Loucy (cell line): ENCODE measurements at regions not wholly inside any gene's neighbourhood (a gene's known extent, or its start where the extent isn't known, plus 50 kb on each side); places are given as distances from the start of the nearest gene placed in this dataset.

ENCODE experiments used
- CTCF ChIP-seq: fragments of 200-600 bp; sonication (generic); conservative IDR thresholded peaks from 2 replicates; pipeline ENCODE4 v1.5.1; 2014; ENCODE audit warnings: mild to moderate bottlenecking, antibody characterized with exemption, low read length
- EZH2phosphoT487 ChIP-seq: fragments of 200-600 bp; IDR thresholded peaks from 2 replicates; pipeline ENCODE4 v1.6.1; 2018; ENCODE audit warnings: antibody characterized with exemption, mild to moderate bottlenecking, moderate library complexity, borderline replicate concordance

GRCh38 chr7:116417593-116418345 lies 81.8 kb upstream of the CAV2 start:
- TF ChIP-seq CTCF (no peak), EZH2phosphoT487 (no peak)
